GM12878 (cell line): ENCODE measurements at regions not wholly inside any gene's neighbourhood (a gene's known extent, or its start where the extent isn't known, plus 50 kb on each side); places are given as distances from the start of the nearest gene placed in this dataset.

Experiments
- ATAC-seq: fragments of 200-7000 bp; cut with Tn5 transposase; 3 replicates; pipeline ENCODE4 v1.9.1; 2020; ENCODE audit warnings: mild to moderate bottlenecking, moderate library complexity
- BruUV-seq: library from RNA; stranded (reverse); fragments of 400-500 nt; replicated peaks from 2 replicates; lab custom pipeline; 2021; lab: Mats Ljungman, UMichigan
- CTCF ChIA-PET: fragments of 300-600 bp; sonication (Branson Sonifier 250); formaldehyde crosslinking; extraction: SDS; loops from one replicate; lab custom pipeline; 2021; ENCODE audit warnings: inconsistent platforms; lab: Yijun Ruan, JAX
- POLR2A ChIA-PET: fragments of 350-600 bp; formaldehyde crosslinking; extraction: SDS; loops from one replicate; lab custom pipeline; 2021; ENCODE audit warnings: inconsistent platforms; lab: Charles Lee
- RAD21 ChIA-PET: fragments of 300-600 bp; sonication (Branson Sonifier 250); formaldehyde crosslinking; loops from one replicate; lab custom pipeline; 2023; ENCODE audit warnings: antibody characterized with exemption; ENCODE audit not compliant: unreplicated experiment; lab: Charles Lee
- SMC1A ChIA-PET: fragments of 300-600 bp; sonication (Branson Sonifier 250); formaldehyde crosslinking; loops from one replicate; lab custom pipeline; 2023; ENCODE audit not compliant: unreplicated experiment, uncharacterized antibody; lab: Charles Lee
- DNase-seq: peaks from one replicate; pipeline ENCODE4 v3.0.0-alpha.2; 2011; ENCODE audit warnings: low read depth, low spot score
- FAIRE-seq: peaks from 3 replicates; lab custom pipeline; 2011; peaks lifted over from hg19 to GRCh38; lab: Jason Lieb, UNC
- H2AFZ ChIP-seq: 2 replicates; pipeline ENCODE4 v1.6.0; 2011; ENCODE audit warnings: low read depth, low read length, control low read depth; ENCODE audit not compliant: control insufficient read depth
- H3K27ac ChIP-seq: 2 replicates; pipeline ENCODE4 v1.5.1; 2011; ENCODE audit warnings: control low read depth; ENCODE audit not compliant: control insufficient read depth, insufficient read depth
- H3K27me3 ChIP-seq, 2 experiments: replicated peaks in 1 of 2; 2 replicates each; pipeline versions ENCODE4 v1.6.0 to v1.6.1; 2011; ENCODE audit warnings: low read length in 1 of 2; ENCODE audit not compliant: control insufficient read depth in 2 of 2, insufficient read depth in 2 of 2
- H3K36me3 ChIP-seq, 2 experiments: 2 replicates each; pipeline ENCODE4 v1.5.1; 2011; ENCODE audit warnings: low read length in 1 of 2; ENCODE audit not compliant: control insufficient read depth in 2 of 2, insufficient read depth in 2 of 2
- H3K4me1 ChIP-seq: 2 replicates; pipeline ENCODE4 v1.6.1; 2011; ENCODE audit warnings: mild to moderate bottlenecking, low read length, moderate library complexity, mixed read lengths; ENCODE audit not compliant: control insufficient read depth, insufficient read depth
- H3K4me2 ChIP-seq: 2 replicates; pipeline ENCODE4 v1.6.0; 2011; ENCODE audit warnings: control low read depth; ENCODE audit not compliant: control insufficient read depth, insufficient read depth
- H3K4me3 ChIP-seq: fragments of 200-600 bp; sonication (generic); 2 replicates; pipeline ENCODE4 v1.5.1; 2016
- H3K79me2 ChIP-seq: 2 replicates; pipeline ENCODE4 v1.6.0; 2011; ENCODE audit warnings: low read length; ENCODE audit not compliant: control insufficient read depth, insufficient read depth
- H3K9ac ChIP-seq: 2 replicates; pipeline ENCODE4 v1.8.0; 2011; ENCODE audit warnings: low read length, control low read depth, mixed read lengths; ENCODE audit not compliant: control insufficient read depth, insufficient read depth
- H3K9me3 ChIP-seq: replicated peaks from 3 replicates; pipeline ENCODE4 v1.5.1; 2011; ENCODE audit warnings: mild to moderate bottlenecking, low read length; ENCODE audit not compliant: control insufficient read depth, insufficient read depth
- H4K20me1 ChIP-seq: 2 replicates; pipeline ENCODE4 v1.6.0; 2011; ENCODE audit not compliant: control insufficient read depth, insufficient read depth
- CBX3 ChIP-seq: fragments of 200-600 bp; sonication (generic); IDR thresholded peaks from 2 replicates; pipeline ENCODE4 v1.6.1; 2016; ENCODE audit warnings: low read depth, borderline replicate concordance
- CREB1 ChIP-seq: IDR thresholded peaks from 2 replicates; pipeline ENCODE4 v1.6.1; 2012; ENCODE audit warnings: low read depth, mild to moderate bottlenecking, inconsistent platforms
- CREM ChIP-seq: IDR thresholded peaks from 2 replicates; pipeline ENCODE4 v1.6.1; 2014; ENCODE audit warnings: antibody characterized with exemption, low read depth
- GABPA ChIP-seq: IDR thresholded peaks from 2 replicates; pipeline ENCODE4 v1.6.1; 2014; ENCODE audit warnings: antibody characterized with exemption, low read depth, mild to moderate bottlenecking, inconsistent platforms
- GATAD2B ChIP-seq: fragments of 450-650 bp; conservative IDR thresholded peaks from 2 replicates; pipeline ENCODE4 v1.6.1; 2017; ENCODE audit warnings: low read depth, mild to moderate bottlenecking, moderate library complexity
- HDAC6 ChIP-seq: fragments of 200-600 bp; sonication (generic); IDR thresholded peaks from one replicate; pipeline ENCODE4 v1.8.0; 2017; ENCODE audit warnings: antibody characterized with exemption; ENCODE audit not compliant: unreplicated experiment
- IKZF1 ChIP-seq: fragments of 450-650 bp; conservative IDR thresholded peaks from 2 replicates; pipeline ENCODE4 v1.6.1; 2017; ENCODE audit warnings: antibody characterized with exemption, mild to moderate bottlenecking
- KAT2A ChIP-seq: conservative IDR thresholded peaks from 2 replicates; pipeline ENCODE4 v1.6.1; 2011; ENCODE audit warnings: low read depth, low read length; ENCODE audit not compliant: control insufficient read depth
- KDM1A ChIP-seq: fragments of 200-600 bp; sonication (generic); IDR thresholded peaks from 2 replicates; pipeline ENCODE4 v1.6.1; 2016; ENCODE audit warnings: borderline replicate concordance
- LARP7 ChIP-seq: fragments of 450-650 bp; IDR thresholded peaks from 2 replicates; pipeline ENCODE4 v1.6.1; 2017; ENCODE audit warnings: mild to moderate bottlenecking
- NFXL1 ChIP-seq: fragments of 450-650 bp; IDR thresholded peaks from 2 replicates; pipeline ENCODE4 v1.6.1; 2017; ENCODE audit warnings: antibody characterized with exemption, mild to moderate bottlenecking, borderline replicate concordance
- POLR2A ChIP-seq: IDR thresholded peaks from 2 replicates; pipeline ENCODE4 v1.6.1; 2011; ENCODE audit warnings: low read depth, mild to moderate bottlenecking, low read length
- RBBP5 ChIP-seq: fragments of 200-600 bp; sonication (generic); conservative IDR thresholded peaks from 2 replicates; pipeline ENCODE4 v1.6.1; 2016
- SPI1 ChIP-seq: IDR thresholded peaks from 2 replicates; pipeline ENCODE4 v1.6.1; 2011; ENCODE audit warnings: low read depth, mild to moderate bottlenecking, low read length, moderate library complexity, borderline replicate concordance; ENCODE audit not compliant: insufficient read depth
- SREBF2 ChIP-seq: IDR thresholded peaks from 2 replicates; pipeline ENCODE4 v1.6.1; 2012; ENCODE audit warnings: mild to moderate bottlenecking, low read length
- SRF ChIP-seq, 2 experiments: IDR thresholded peaks; 2 replicates each; pipeline ENCODE4 v1.6.1; 2011; ENCODE audit warnings: low read depth in 2 of 2, low read length in 2 of 2, mild to moderate bottlenecking in 1 of 2, moderate library complexity in 1 of 2
- STAT1 ChIP-seq: fragments of 450-650 bp; conservative IDR thresholded peaks from 2 replicates; pipeline ENCODE4 v1.6.1; 2014; ENCODE audit warnings: antibody characterized with exemption, mild to moderate bottlenecking
- SUZ12 ChIP-seq: fragments of 200-600 bp; sonication (generic); IDR thresholded peaks from one replicate; pipeline ENCODE4 v1.6.1; 2018; ENCODE audit warnings: antibody characterized with exemption, mild to moderate bottlenecking; ENCODE audit not compliant: unreplicated experiment
- TBL1XR1 ChIP-seq: IDR thresholded peaks from 2 replicates; pipeline ENCODE4 v1.6.1; 2012; ENCODE audit warnings: low read depth, low read length, improper control_type of control experiment
- ZNF207 ChIP-seq: fragments of 450-650 bp; IDR thresholded peaks from 2 replicates; pipeline ENCODE4 v1.6.1; 2014; ENCODE audit warnings: antibody characterized with exemption, mild to moderate bottlenecking, borderline replicate concordance
- ZNF24 ChIP-seq: fragments of 450-650 bp; IDR thresholded peaks from 2 replicates; pipeline ENCODE4 v1.6.1; 2017; ENCODE audit warnings: antibody characterized with exemption, mild to moderate bottlenecking
- ZSCAN29 ChIP-seq: fragments of 450-650 bp; IDR thresholded peaks from 2 replicates; pipeline ENCODE4 v1.6.1; 2017; ENCODE audit warnings: mild to moderate bottlenecking, moderate library complexity
- WGBS: methylation state at CpG from one replicate; pipeline ENCODE4 v1.1.6; 2016; ENCODE audit warnings: low lambda C conversion rate; ENCODE audit not compliant: insufficient replicate concordance, insufficient coverage; ENCODE audit errors: missing lambda C conversion rate; 5-methylcytosine and 5-hydroxymethylcytosine counted together
- in situ Hi-C: fragments of 300-500 bp; cut with MboI; formaldehyde crosslinking; loops from 9 replicates; pipeline ENCODE4 v1.14.3; 2018; ENCODE audit warnings: mixed read lengths
- intact Hi-C: fragments of 100-400 bp; cut with micrococcal nuclease; formaldehyde crosslinking; loops from one replicate; pipeline ENCODE4 v1.14.2; 2022; ENCODE audit not compliant: unreplicated experiment
- TF ChIP-seq, protein P1 (sequence below): fragments of 450-650 bp; IDR thresholded peaks from 2 replicates; pipeline ENCODE4 v1.6.1; 2018; ENCODE audit warnings: mild to moderate bottlenecking, low read depth, moderate library complexity; ENCODE audit not compliant: partially characterized antibody

GRCh38 chr9:14453286-14453685, 139.3 kb upstream of the NFIB start (continued):
- TF ChIP-seq KAT2A (no peak), SREBF2 (no peak), CREM (no peak), TBL1XR1 (no peak), ZNF207 (no peak), ZSCAN29 (no peak), NFXL1 (no peak), RBBP5 (no peak), GATAD2B (no peak)
- TF ChIP-seq, all 136 proteins: peak for 0

DNA sequence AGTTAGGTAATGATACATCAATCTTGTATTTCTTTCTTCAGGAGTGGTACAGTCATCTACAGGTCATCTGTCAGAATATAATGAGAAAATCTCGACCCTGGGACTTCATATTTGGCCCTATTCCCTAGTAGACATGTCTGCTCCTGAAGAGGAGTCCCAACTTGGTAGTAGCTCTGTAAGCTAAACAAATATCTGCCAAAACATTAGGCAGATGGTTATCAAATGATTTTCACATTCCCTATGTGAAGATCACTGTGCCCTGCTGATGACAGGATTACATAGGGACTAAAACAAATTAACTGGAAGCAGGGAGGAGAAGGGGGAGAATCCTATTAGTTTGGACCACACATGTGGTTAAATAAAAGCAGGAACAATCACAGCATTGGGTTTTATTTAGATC, 138.6 kb upstream of the NFIB start:
- POLR2A ChIA-PET: no interaction called here
- H4K20me1 ChIP-seq: no peaks in the 10 kb centered on the region
- no peak for ATAC-seq
- CTCF ChIA-PET: no interaction called here
- SMC1A ChIA-PET: no interaction called here
- no peak overlapping the region for H3K27ac ChIP-seq
- no peaks in the 10 kb centered on the region for H3K36me3 ChIP-seq
- H3K4me2 ChIP-seq: no peak overlapping the region
- no peak overlapping the region for H3K9ac ChIP-seq
- no peaks in the 10 kb centered on the region for H3K9me3 ChIP-seq
- intact Hi-C loops: loop anchor here (5.0 kb wide), 1 partner anchor 60 kb away; no protein-coding TSS in a partner anchor
- no peak overlapping the region for H2AFZ ChIP-seq
- in situ Hi-C loops: loop anchor here (25.0 kb wide), 1 partner anchor 685 kb away; no protein-coding TSS in a partner anchor
- no TSS peak for BruUV-seq
- H3K4me1 ChIP-seq: no peaks in the 10 kb centered on the region
- no peak for DNase-seq
- no peak overlapping the region for H3K4me3 ChIP-seq
- H3K79me2 ChIP-seq: no peaks in the 10 kb centered on the region
- WGBS: 0% methylated on average over 1 of the region's 1 CpG
- RAD21 ChIA-PET: no interaction called here
- H3K27me3 ChIP-seq: peaks cover 0 to 2% of the 10 kb centered on the region in 2 experiments; a peak in 1 of 4 replicates
- no peak for FAIRE-seq
- TF ChIP-seq POLR2A (no peak), STAT1 (no peak), CREB1 (no peak), SPI1 (no peak), IKZF1 (no peak), LARP7 (no peak), CBX3 (no peak), ZNF207 (no peak), ZNF24 (no peak), HDAC6 (no peak), KDM1A (no peak), ZSCAN29 (no peak), GABPA (no peak), SUZ12 (no peak), SRF (IDR thresholded peaks at IDR 0.05; ENCODE audit: low read depth in 2 of 2, low read length in 2 of 2) (no peak)
- TF ChIP-seq, protein P1, sequence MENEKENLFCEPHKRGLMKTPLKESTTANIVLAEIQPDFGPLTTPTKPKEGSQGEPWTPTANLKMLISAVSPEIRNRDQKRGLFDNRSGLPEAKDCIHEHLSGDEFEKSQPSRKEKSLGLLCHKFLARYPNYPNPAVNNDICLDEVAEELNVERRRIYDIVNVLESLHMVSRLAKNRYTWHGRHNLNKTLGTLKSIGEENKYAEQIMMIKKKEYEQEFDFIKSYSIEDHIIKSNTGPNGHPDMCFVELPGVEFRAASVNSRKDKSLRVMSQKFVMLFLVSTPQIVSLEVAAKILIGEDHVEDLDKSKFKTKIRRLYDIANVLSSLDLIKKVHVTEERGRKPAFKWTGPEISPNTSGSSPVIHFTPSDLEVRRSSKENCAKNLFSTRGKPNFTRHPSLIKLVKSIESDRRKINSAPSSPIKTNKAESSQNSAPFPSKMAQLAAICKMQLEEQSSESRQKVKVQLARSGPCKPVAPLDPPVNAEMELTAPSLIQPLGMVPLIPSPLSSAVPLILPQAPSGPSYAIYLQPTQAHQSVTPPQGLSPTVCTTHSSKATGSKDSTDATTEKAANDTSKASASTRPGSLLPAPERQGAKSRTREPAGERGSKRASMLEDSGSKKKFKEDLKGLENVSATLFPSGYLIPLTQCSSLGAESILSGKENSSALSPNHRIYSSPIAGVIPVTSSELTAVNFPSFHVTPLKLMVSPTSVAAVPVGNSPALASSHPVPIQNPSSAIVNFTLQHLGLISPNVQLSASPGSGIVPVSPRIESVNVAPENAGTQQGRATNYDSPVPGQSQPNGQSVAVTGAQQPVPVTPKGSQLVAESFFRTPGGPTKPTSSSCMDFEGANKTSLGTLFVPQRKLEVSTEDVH: no peak
